Parathyroid adenoma (tissue), 2 donors: ENCODE measurements at regions not wholly inside any gene's neighbourhood (a gene's known extent, or its start where the extent isn't known, plus 50 kb on each side); places are given as distances from the start of the nearest gene placed in this dataset.

Experiments
- H2AFZ ChIP-seq: fragments of 300-600 bp; sonication (generic); one replicate; pipeline ENCODE4 v1.7.0; 2017; ENCODE audit warnings: antibody characterized with exemption, mild to moderate bottlenecking
- H3K27ac ChIP-seq: fragments of 300-600 bp; sonication (generic); one replicate; pipeline ENCODE4 v1.7.0; 2017
- H3K27me3 ChIP-seq: fragments of 300-600 bp; sonication (generic); one replicate; pipeline ENCODE4 v1.7.0; 2017; ENCODE audit warnings: low read length; ENCODE audit not compliant: control insufficient read depth, insufficient read depth
- H3K36me3 ChIP-seq: fragments of 300-600 bp; sonication (generic); one replicate; pipeline ENCODE4 v1.7.0; 2017; ENCODE audit warnings: low read length; ENCODE audit not compliant: control insufficient read depth, insufficient read depth
- H3K4me1 ChIP-seq: fragments of 300-600 bp; sonication (generic); one replicate; pipeline ENCODE4 v1.7.0; 2017; ENCODE audit warnings: control low read depth
- H3K4me2 ChIP-seq: fragments of 300-600 bp; sonication (generic); one replicate; pipeline ENCODE4 v1.7.0; 2017; ENCODE audit warnings: low read length
- H3K4me3 ChIP-seq: fragments of 300-600 bp; sonication (generic); one replicate; pipeline ENCODE4 v1.7.0; 2017; ENCODE audit warnings: low read depth, low read length
- H3K79me2 ChIP-seq: fragments of 300-600 bp; sonication (generic); one replicate; pipeline ENCODE4 v1.7.0; 2017; ENCODE audit warnings: control low read depth
- H3K9ac ChIP-seq: fragments of 300-600 bp; sonication (generic); one replicate; pipeline ENCODE4 v1.7.0; 2017; ENCODE audit warnings: mild to moderate bottlenecking
- H3K9me3 ChIP-seq: fragments of 300-600 bp; sonication (generic); one replicate; pipeline ENCODE4 v1.7.0; 2017; ENCODE audit warnings: low read length; ENCODE audit not compliant: control insufficient read depth
- TF ChIP-seq, protein P1 (sequence below): fragments of 300-600 bp; sonication (generic); IDR thresholded peaks from one replicate; pipeline ENCODE4 v1.7.0; 2017; ENCODE audit warnings: antibody characterized with exemption, mild to moderate bottlenecking
- donor health status: primary hyperparathyroidism.

DNA sequence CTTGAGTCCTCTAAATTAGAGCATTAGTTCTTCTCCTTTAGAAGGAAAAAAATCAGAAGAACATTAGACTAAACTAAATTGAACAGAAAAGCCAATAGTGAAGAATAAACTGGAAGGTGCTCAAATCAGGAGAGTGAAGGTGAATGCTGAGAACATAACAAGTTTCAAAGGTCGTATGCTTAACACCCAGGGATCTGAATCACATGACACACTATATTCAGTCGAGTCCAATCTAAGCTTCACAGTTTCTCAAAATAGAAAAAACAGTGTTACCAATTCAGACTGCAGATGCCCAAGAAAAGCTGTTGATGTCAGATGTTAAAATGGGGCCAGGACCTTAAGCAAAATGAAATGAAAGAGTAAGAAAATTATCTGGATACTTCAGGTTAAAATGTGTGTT, 614.5 kb downstream of the EFNA5 start:
- H3K4me1 ChIP-seq: no peaks in the 10 kb centered on the region
- no peak overlapping the region for H3K4me2 ChIP-seq
- H3K79me2 ChIP-seq: no peaks in the 10 kb centered on the region
- TF ChIP-seq, protein P1, sequence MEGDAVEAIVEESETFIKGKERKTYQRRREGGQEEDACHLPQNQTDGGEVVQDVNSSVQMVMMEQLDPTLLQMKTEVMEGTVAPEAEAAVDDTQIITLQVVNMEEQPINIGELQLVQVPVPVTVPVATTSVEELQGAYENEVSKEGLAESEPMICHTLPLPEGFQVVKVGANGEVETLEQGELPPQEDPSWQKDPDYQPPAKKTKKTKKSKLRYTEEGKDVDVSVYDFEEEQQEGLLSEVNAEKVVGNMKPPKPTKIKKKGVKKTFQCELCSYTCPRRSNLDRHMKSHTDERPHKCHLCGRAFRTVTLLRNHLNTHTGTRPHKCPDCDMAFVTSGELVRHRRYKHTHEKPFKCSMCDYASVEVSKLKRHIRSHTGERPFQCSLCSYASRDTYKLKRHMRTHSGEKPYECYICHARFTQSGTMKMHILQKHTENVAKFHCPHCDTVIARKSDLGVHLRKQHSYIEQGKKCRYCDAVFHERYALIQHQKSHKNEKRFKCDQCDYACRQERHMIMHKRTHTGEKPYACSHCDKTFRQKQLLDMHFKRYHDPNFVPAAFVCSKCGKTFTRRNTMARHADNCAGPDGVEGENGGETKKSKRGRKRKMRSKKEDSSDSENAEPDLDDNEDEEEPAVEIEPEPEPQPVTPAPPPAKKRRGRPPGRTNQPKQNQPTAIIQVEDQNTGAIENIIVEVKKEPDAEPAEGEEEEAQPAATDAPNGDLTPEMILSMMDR: no peak
- H3K9me3 ChIP-seq: no peaks in the 10 kb centered on the region
- no peak overlapping the region for H3K9ac ChIP-seq
- H2AFZ ChIP-seq: no peak overlapping the region
- no peaks in the 10 kb centered on the region for H3K36me3 ChIP-seq
- H3K4me3 ChIP-seq: no peak overlapping the region
- no peak overlapping the region for H3K27ac ChIP-seq
- H3K27me3 ChIP-seq: no peaks in the 10 kb centered on the region

DNA sequence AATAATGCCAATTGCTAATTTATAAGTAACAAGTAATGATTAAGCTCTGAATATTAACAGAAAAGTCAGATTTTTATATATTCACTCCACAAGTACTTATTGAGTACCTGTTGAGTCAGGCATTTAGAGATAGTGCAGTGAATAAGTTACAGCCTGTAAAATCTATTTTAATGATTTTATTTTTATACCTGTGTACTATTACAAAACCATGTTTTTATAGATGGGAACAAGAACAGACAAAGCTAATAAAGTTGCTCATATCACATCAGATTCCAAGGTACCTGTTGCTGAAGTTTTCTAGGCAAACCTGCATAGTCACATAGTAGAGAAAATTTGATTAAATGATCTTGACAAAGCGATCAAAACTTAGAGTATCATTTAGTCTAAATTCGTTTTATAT, 623.7 kb downstream of the EFNA5 start:
- Histone ChIP-seq H3K36me3 (no peaks in the 10 kb centered on the region), H2AFZ (no peak overlapping the region), H3K27ac (no peak overlapping the region), H3K27me3 (no peaks in the 10 kb centered on the region), H3K4me1 (no peaks in the 10 kb centered on the region), H3K79me2 (no peaks in the 10 kb centered on the region), H3K9me3 (no peaks in the 10 kb centered on the region), H3K4me3 (no peak overlapping the region), H3K9ac (no peak overlapping the region), H3K4me2 (no peak overlapping the region)
- TF ChIP-seq, protein P1: no peak

DNA sequence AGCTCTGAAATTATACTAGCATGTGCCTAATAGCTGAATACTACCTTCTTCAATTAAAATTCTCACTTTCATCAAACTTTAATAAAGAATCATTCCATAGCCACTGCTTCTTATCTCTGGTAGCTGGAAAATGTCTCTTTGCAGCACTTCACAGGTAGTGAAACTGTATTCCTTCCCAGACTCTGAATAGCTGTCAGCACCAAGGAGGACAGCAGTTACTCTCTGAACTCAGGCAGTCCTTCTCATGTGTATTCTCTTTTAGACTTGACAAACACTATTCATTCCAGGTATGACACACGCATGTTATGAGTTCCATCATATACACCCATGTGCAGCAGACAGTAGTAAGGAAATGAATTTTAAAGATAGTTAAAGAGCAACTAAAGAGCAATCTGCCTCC, 627.1 kb downstream of the EFNA5 start:
- no peaks in the 10 kb centered on the region for H3K79me2 ChIP-seq
- no peak overlapping the region for H3K27ac ChIP-seq
- no peaks in the 10 kb centered on the region for H3K9me3 ChIP-seq
- no peak overlapping the region for H3K4me2 ChIP-seq
- no peak overlapping the region for H3K9ac ChIP-seq
- no peak overlapping the region for H2AFZ ChIP-seq
- H3K4me3 ChIP-seq: no peak overlapping the region
- TF ChIP-seq, protein P1: no peak
- H3K36me3 ChIP-seq: no peaks in the 10 kb centered on the region
- no peaks in the 10 kb centered on the region for H3K4me1 ChIP-seq
- H3K27me3 ChIP-seq: no peaks in the 10 kb centered on the region

DNA sequence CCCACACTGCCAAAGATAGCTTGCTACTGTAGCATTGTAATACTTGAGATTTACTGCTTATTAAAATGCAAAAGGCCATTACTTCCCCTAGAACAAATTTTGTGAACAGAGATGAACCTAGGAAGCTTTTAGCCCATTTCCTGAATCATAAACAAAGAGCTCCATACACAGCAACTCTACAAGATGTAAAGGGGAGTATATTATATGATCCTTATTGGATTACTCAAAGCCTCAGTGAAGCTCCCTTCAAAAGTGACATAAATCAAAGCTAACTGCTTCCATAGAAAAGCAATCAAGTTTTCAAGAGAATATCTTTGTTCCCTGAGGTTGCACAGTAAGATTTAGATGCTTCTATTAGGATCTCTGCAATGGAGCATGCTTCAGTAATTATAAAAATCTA, 629.8 kb downstream of the EFNA5 start:
- Histone ChIP-seq H3K4me2 (no peak overlapping the region), H3K4me3 (no peak overlapping the region), H3K27me3 (no peaks in the 10 kb centered on the region), H2AFZ (no peak overlapping the region), H3K4me1 (no peaks in the 10 kb centered on the region), H3K79me2 (no peaks in the 10 kb centered on the region), H3K36me3 (no peaks in the 10 kb centered on the region), H3K9me3 (no peaks in the 10 kb centered on the region), H3K9ac (no peak overlapping the region), H3K27ac (no peak overlapping the region)
- TF ChIP-seq, protein P1: no peak

DNA sequence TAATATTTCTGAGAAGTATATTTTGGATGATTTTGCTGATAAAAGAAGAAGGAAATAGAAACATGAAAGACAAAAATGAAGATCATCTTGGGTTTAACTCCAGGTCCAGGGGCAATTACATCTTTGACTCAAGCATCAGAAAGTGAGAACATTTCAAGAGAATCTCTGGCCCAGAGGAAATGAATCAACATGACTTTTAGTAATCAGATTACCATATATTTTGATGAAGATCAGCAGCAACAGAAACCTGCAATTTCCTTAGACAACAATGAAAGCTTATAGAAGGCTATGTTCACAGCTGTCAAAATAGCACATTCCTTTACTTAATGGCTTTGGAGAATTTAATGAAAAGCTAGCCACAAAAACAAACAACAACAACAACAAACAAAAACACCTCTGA, 638.1 kb downstream of the EFNA5 start:
- no peaks in the 10 kb centered on the region for H3K9me3 ChIP-seq
- no peak overlapping the region for H3K9ac ChIP-seq

More for the DNA sequence above, 638.1 kb downstream of the EFNA5 start:
- H3K4me2 ChIP-seq: no peak overlapping the region
- no peaks in the 10 kb centered on the region for H3K27me3 ChIP-seq
- no peak overlapping the region for H3K27ac ChIP-seq
- H2AFZ ChIP-seq: no peak overlapping the region
- H3K4me3 ChIP-seq: no peak overlapping the region
- TF ChIP-seq, protein P1: no peak
- no peaks in the 10 kb centered on the region for H3K4me1 ChIP-seq
- no peaks in the 10 kb centered on the region for H3K79me2 ChIP-seq
- H3K36me3 ChIP-seq: no peaks in the 10 kb centered on the region
